Endothelial cell of umbilical vein (primary cell): ENCODE measurements at regions not wholly inside any gene's neighbourhood (a gene's known extent, or its start where the extent isn't known, plus 50 kb on each side); places are given as distances from the start of the nearest gene placed in this dataset.

Experiments
- BruUV-seq: library from RNA; stranded (reverse); fragments of 400-500 nt; replicated peaks from 2 replicates; lab custom pipeline; 2021; lab: Mats Ljungman, UMichigan
- CTCF ChIA-PET: fragments of 300-600, 350-600 bp; sonication (Branson Sonifier 250); formaldehyde crosslinking; loops from one replicate; lab custom pipeline; 2021; ENCODE audit warnings: antibody characterized with exemption, inconsistent platforms; lab: Charles Lee
- POLR2A ChIA-PET: fragments of 300-600, 350-600 bp; sonication (Branson Sonifier 250); formaldehyde crosslinking; loops from one replicate; lab custom pipeline; 2021; ENCODE audit warnings: antibody characterized with exemption, inconsistent platforms; lab: Charles Lee
- DNase-seq: peaks from one replicate; pipeline ENCODE4 v3.0.0-alpha.2; 2011; ENCODE audit warnings: low read depth, low spot score
- FAIRE-seq: peaks from 2 replicates; lab custom pipeline; 2011; peaks lifted over from hg19 to GRCh38; lab: Jason Lieb, UNC
- H2AFZ ChIP-seq: 2 replicates; pipeline ENCODE4 v1.6.0; 2012; ENCODE audit warnings: low read depth, low read length, control low read depth, inconsistent platforms
- H3K27ac ChIP-seq: 2 replicates; pipeline ENCODE4 v1.5.1; 2011; ENCODE audit warnings: low read depth, mild to moderate bottlenecking, control low read depth, low read length, moderate library complexity; ENCODE audit not compliant: insufficient read depth
- H3K27me3 ChIP-seq, 2 experiments: 2 replicates each; pipeline versions ENCODE4 v1.6.0 to v1.6.1; 2011; ENCODE audit warnings: low read length in 2 of 2, mixed read lengths in 1 of 2; ENCODE audit not compliant: control insufficient read depth in 2 of 2, insufficient read depth in 2 of 2
- H3K36me3 ChIP-seq, 2 experiments: 2 replicates in 1 of 2; 3 replicates in 1 of 2; pipeline ENCODE4 v1.5.1; 2011; ENCODE audit warnings: low read length in 2 of 2, mild to moderate bottlenecking in 1 of 2, moderate library complexity in 1 of 2; ENCODE audit not compliant: control insufficient read depth in 2 of 2, insufficient read depth in 2 of 2; ENCODE audit errors: extremely low read depth in 1 of 2
- H3K4me1 ChIP-seq: 3 replicates; pipeline ENCODE4 v1.5.1; 2011; ENCODE audit warnings: mild to moderate bottlenecking, low read length; ENCODE audit not compliant: control insufficient read depth, insufficient read depth; ENCODE audit errors: extremely low read depth
- H3K4me2 ChIP-seq: 2 replicates; pipeline ENCODE4 v1.6.1; 2011; ENCODE audit warnings: low read length, control low read depth, mixed read lengths; ENCODE audit not compliant: insufficient read depth
- H3K4me3 ChIP-seq, 3 experiments: fragments of 200-600 bp in 1 of 3; sonication (generic), shearing (Covaris generic) in 1 of 3; replicated peaks in 1 of 3; 2 replicates each; pipeline ENCODE4 v1.5.1; 2011 to 2016; ENCODE audit warnings: control low read depth in 3 of 3, low read length in 3 of 3, mild to moderate bottlenecking in 2 of 3, inconsistent platforms in 1 of 3, low read depth in 1 of 3, moderate library complexity in 1 of 3; ENCODE audit not compliant: insufficient read depth in 1 of 3
- H3K79me2 ChIP-seq: 2 replicates; pipeline ENCODE4 v1.6.0; 2012; ENCODE audit warnings: low read length, inconsistent platforms; ENCODE audit not compliant: control insufficient read depth, insufficient read depth
- H3K9ac ChIP-seq: replicated peaks from 2 replicates; pipeline ENCODE3; 2011; ENCODE audit warnings: low read length, control low read depth; ENCODE audit not compliant: insufficient read depth; ENCODE audit errors: extremely low read depth
- H3K9me1 ChIP-seq: replicated peaks from 3 replicates; pipeline ENCODE4 v1.6.0; 2011; ENCODE audit warnings: mild to moderate bottlenecking, low read length; ENCODE audit not compliant: control insufficient read depth, insufficient read depth; ENCODE audit errors: extremely low read depth
- H3K9me3 ChIP-seq: replicated peaks from 2 replicates; pipeline ENCODE4 v1.5.1; 2012; ENCODE audit warnings: low read length, inconsistent platforms; ENCODE audit not compliant: control insufficient read depth, insufficient read depth
- H4K20me1 ChIP-seq: replicated peaks from 2 replicates; pipeline ENCODE3; 2011; ENCODE audit warnings: mild to moderate bottlenecking, low read length; ENCODE audit not compliant: control insufficient read depth, insufficient read depth; ENCODE audit errors: extremely low read depth
- CTCF ChIP-seq, 2 donors: IDR thresholded peaks; 1 replicate in 1 of 2; 2 replicates in 1 of 2; pipeline ENCODE4 v1.5.1; 2011; ENCODE audit warnings: low read length in 2 of 2, mild to moderate bottlenecking in 2 of 2, moderate library complexity in 2 of 2, control low read depth in 1 of 2, inconsistent platforms in 1 of 2, low read depth in 1 of 2; ENCODE audit not compliant: insufficient read depth in 1 of 2; ENCODE audit errors: extremely low read depth in 1 of 2
- EZH2 ChIP-seq: IDR thresholded peaks from 2 replicates; pipeline ENCODE4 v1.6.1; 2012; ENCODE audit warnings: borderline replicate concordance, low read depth, mild to moderate bottlenecking, moderate library complexity, low read length, inconsistent platforms; ENCODE audit not compliant: severe bottlenecking
- FOS ChIP-seq: IDR thresholded peaks from 2 replicates; pipeline ENCODE4 v1.6.1; 2011; ENCODE audit warnings: mild to moderate bottlenecking, low read length, moderate library complexity, borderline replicate concordance; ENCODE audit not compliant: insufficient read depth
- GATA2 ChIP-seq: IDR thresholded peaks from 2 replicates; pipeline ENCODE4 v1.7.0; 2011; ENCODE audit warnings: low read depth, mild to moderate bottlenecking, moderate library complexity, mixed read lengths, low read length; ENCODE audit not compliant: insufficient read length, insufficient read depth
- JUN ChIP-seq: IDR thresholded peaks from 2 replicates; pipeline ENCODE4 v1.6.1; 2011; ENCODE audit warnings: borderline replicate concordance, low read depth; ENCODE audit not compliant: insufficient read length, insufficient read depth
- MAX ChIP-seq: IDR thresholded peaks from 2 replicates; pipeline ENCODE4 v1.6.1; 2011; ENCODE audit not compliant: insufficient read depth, insufficient read length
- MYC ChIP-seq: IDR thresholded peaks from one replicate; pipeline ENCODE4 v1.6.1; 2011; ENCODE audit warnings: mild to moderate bottlenecking, low read depth, low read length
- POLR2A ChIP-seq: IDR thresholded peaks from 2 replicates; pipeline ENCODE4 v1.6.1; 2012; ENCODE audit warnings: low read depth, mild to moderate bottlenecking, control low read depth, low read length
- POLR2AphosphoS5 ChIP-seq: IDR thresholded peaks from 2 replicates; pipeline ENCODE4 v1.6.1; 2012; ENCODE audit warnings: low read depth, mild to moderate bottlenecking, control low read depth, low read length, moderate library complexity; ENCODE audit not compliant: insufficient read depth
- dilution Hi-C: fragments of 300-500 bp; cut with MboI; formaldehyde crosslinking; loops from one replicate; pipeline ENCODE4 v1.15.0; 2019; ENCODE audit warnings: low sequenced_read_pairs; ENCODE audit not compliant: extremely low pct_ligation_motif_present
- intact Hi-C: fragments of 100-400 bp; cut with micrococcal nuclease; formaldehyde crosslinking; loops from one replicate; pipeline ENCODE4 v1.10.0; 2022

- no TSS peak for BruUV-seq
- dilution Hi-C loops (no loop called here), intact Hi-C loops (no loop called here)
- Histone ChIP-seq H4K20me1 (no peaks in the 10 kb centered on the region), H3K9me3 (no peaks in the 10 kb centered on the region), H3K27ac (no peak overlapping the region), H3K9ac (no peak overlapping the region), H3K27me3 (no peaks in the 10 kb centered on the region), H3K4me1 (no peaks in the 10 kb centered on the region), H3K36me3 (no peaks in the 10 kb centered on the region), H3K79me2 (no peaks in the 10 kb centered on the region), H3K9me1 (no peaks in the 10 kb centered on the region), H3K4me3 (no peak overlapping the region), H2AFZ (no peak overlapping the region), H3K4me2 (no peak overlapping the region)
- POLR2A ChIA-PET: no interaction called here
- CTCF ChIA-PET: no interaction called here
- DNase-seq (no peak), FAIRE-seq (no peak)
- TF ChIP-seq JUN (no peak), MYC (no peak), POLR2AphosphoS5 (no peak), EZH2 (no peak), GATA2 (no peak), FOS (no peak), MAX (no peak), POLR2A (no peak), CTCF (IDR thresholded peaks at IDR 0.05; ENCODE audit: extremely low read depth in 1 of 2, insufficient read depth in 1 of 2, low read depth in 1 of 2, low read length in 2 of 2) (no peak)
Observed at GRCh38 chr7:46006212-46006611, 85.1 kb upstream of the IGFBP3 start.
